H1 (cell line): ENCODE measurements at regions not wholly inside any gene's neighbourhood (a gene's known extent, or its start where the extent isn't known, plus 50 kb on each side); places are given as distances from the start of the nearest gene placed in this dataset.
A peak's percentile ranks its signal among the peaks of the same experiment; 100 is the strongest.

Source experiments
- CTCF ChIA-PET: fragments of 300-600 bp; sonication (Branson Sonifier 250); formaldehyde crosslinking; loops from one replicate; lab custom pipeline; 2021; ENCODE audit not compliant: partially characterized antibody; lab: Charles Lee
- POLR2A ChIA-PET: fragments of 300-600 bp; sonication (Branson Sonifier 250); formaldehyde crosslinking; loops from one replicate; lab custom pipeline; 2021; ENCODE audit warnings: inconsistent platforms; ENCODE audit not compliant: partially characterized antibody; lab: Charles Lee
- DNase-seq, 2 experiments: peaks; one replicate each; pipeline versions ENCODE4 v3.0.0 to v3.0.0-alpha.2; 2010 to 2022; ENCODE audit warnings: low spot score in 2 of 2, low read depth in 1 of 2, mixed read lengths in 1 of 2
- FAIRE-seq: peaks from 2 replicates; lab custom pipeline; 2011; peaks lifted over from hg19 to GRCh38; lab: Jason Lieb, UNC
- H2AFZ ChIP-seq: 2 replicates; pipeline ENCODE4 v1.8.1; 2012; ENCODE audit warnings: low read length, inconsistent platforms
- H2AK5ac ChIP-seq: 2 replicates; pipeline ENCODE4 v1.6.1; 2013; ENCODE audit warnings: low read depth, low read length
- H2BK120ac ChIP-seq: replicated peaks from 2 replicates; pipeline ENCODE3; 2013; ENCODE audit warnings: low read depth, low read length, inconsistent platforms
- H2BK12ac ChIP-seq: 2 replicates; pipeline ENCODE4 v1.6.1; 2013; ENCODE audit warnings: low read depth, low read length
- H2BK15ac ChIP-seq: 2 replicates; pipeline ENCODE4 v1.6.1; 2013; ENCODE audit warnings: low read length
- H2BK20ac ChIP-seq: 2 replicates; pipeline ENCODE4 v1.6.1; 2013; ENCODE audit warnings: low read length
- H2BK5ac ChIP-seq: 2 replicates; pipeline ENCODE4 v1.6.1; 2013; ENCODE audit warnings: low read depth, low read length
- H3K14ac ChIP-seq: 2 replicates; pipeline ENCODE4 v1.6.1; 2013; ENCODE audit warnings: inconsistent platforms; ENCODE audit not compliant: insufficient read length
- H3K18ac ChIP-seq: 2 replicates; pipeline ENCODE4 v1.6.1; 2013; ENCODE audit warnings: low read length; ENCODE audit errors: extremely low read depth
- H3K23ac ChIP-seq: 2 replicates; pipeline ENCODE4 v1.6.1; 2013; ENCODE audit warnings: inconsistent platforms; ENCODE audit not compliant: insufficient read length
- H3K23me2 ChIP-seq: 2 replicates; pipeline ENCODE4 v1.6.1; 2013; ENCODE audit warnings: low read depth, low read length
- H3K27ac ChIP-seq: 2 replicates; pipeline ENCODE4 v1.6.1; 2011; ENCODE audit warnings: low read depth, low read length, inconsistent platforms
- H3K27me3 ChIP-seq, 4 experiments: replicated peaks in 1 of 4; 1 replicate in 1 of 4; 2 replicates in 3 of 4; pipeline versions ENCODE4 v1.6.1 to v1.8.1; 2011 to 2013; ENCODE audit warnings: low read length in 3 of 4, mild to moderate bottlenecking in 3 of 4, inconsistent platforms in 2 of 4, mixed read lengths in 2 of 4, moderate library complexity in 1 of 4; ENCODE audit not compliant: control insufficient read depth in 3 of 4, insufficient read depth in 3 of 4; ENCODE audit errors: extremely low read depth in 1 of 4
- H3K36me3 ChIP-seq, 4 experiments: 2 replicates each; pipeline versions ENCODE4 v1.6.1 to v1.8.1; 2011 to 2013; ENCODE audit warnings: mild to moderate bottlenecking in 4 of 4, low read length in 3 of 4, moderate library complexity in 2 of 4, control low read depth in 1 of 4, inconsistent platforms in 1 of 4; ENCODE audit not compliant: insufficient read depth in 4 of 4, control insufficient read depth in 2 of 4
- H3K4ac ChIP-seq: replicated peaks from 2 replicates; pipeline ENCODE3; 2013; ENCODE audit warnings: low read length, low read depth, mixed read lengths, inconsistent platforms; ENCODE audit not compliant: insufficient read length
- H3K4me1 ChIP-seq, 4 experiments: replicated peaks in 1 of 4; 1 replicate in 1 of 4; 2 replicates in 3 of 4; pipeline versions ENCODE4 v1.6.1 to v1.8.1; 2011 to 2013; ENCODE audit warnings: low read length in 3 of 4, inconsistent platforms in 2 of 4, mixed read lengths in 1 of 4; ENCODE audit not compliant: insufficient read depth in 4 of 4, control insufficient read depth in 3 of 4
- H3K4me2 ChIP-seq, 2 experiments: 2 replicates each; pipeline versions ENCODE4 v1.6.1 to v1.8.1; 2011 to 2013; ENCODE audit warnings: low read depth in 2 of 2, low read length in 2 of 2, control low read depth in 1 of 2, inconsistent platforms in 1 of 2, mild to moderate bottlenecking in 1 of 2; ENCODE audit not compliant: insufficient read depth in 1 of 2
- H3K4me3 ChIP-seq, 4 experiments: fragments of 200-600, 300-600 bp in 1 of 4; sonication (generic), shearing (Covaris generic), sonication (Bioruptor Twin) in 1 of 4; 2 replicates each; pipeline versions ENCODE4 v1.5.1 to v1.8.1; 2011 to 2016; ENCODE audit warnings: low read length in 4 of 4, low read depth in 3 of 4, control low read depth in 2 of 4, inconsistent platforms in 2 of 4, mild to moderate bottlenecking in 2 of 4, mixed read lengths in 1 of 4, moderate library complexity in 1 of 4; ENCODE audit not compliant: insufficient read depth in 2 of 4; ENCODE audit errors: extremely low read depth in 1 of 4
- H3K56ac ChIP-seq: replicated peaks from 2 replicates; pipeline ENCODE3; 2013; ENCODE audit warnings: low read depth, mild to moderate bottlenecking, mixed read lengths, low read length, inconsistent platforms; ENCODE audit not compliant: insufficient read length
- H3K79me1 ChIP-seq: 2 replicates; pipeline ENCODE4 v1.6.1; 2013; ENCODE audit warnings: low read depth, low read length, control low read depth
- H3K79me2 ChIP-seq, 2 experiments: 2 replicates each; pipeline versions ENCODE4 v1.6.1 to v1.8.1; 2012 to 2013; ENCODE audit warnings: low read length in 2 of 2, mild to moderate bottlenecking in 2 of 2, inconsistent platforms in 1 of 2; ENCODE audit not compliant: insufficient read depth in 2 of 2, control insufficient read depth in 1 of 2
- H3K9ac ChIP-seq, 4 experiments: replicated peaks in 1 of 4; 1 replicate in 1 of 4; 2 replicates in 3 of 4; pipeline versions ENCODE4 v1.6.1 to v1.8.1; 2011 to 2013; ENCODE audit warnings: low read depth in 3 of 4, low read length in 3 of 4, control low read depth in 2 of 4, mild to moderate bottlenecking in 2 of 4, moderate library complexity in 2 of 4, inconsistent platforms in 1 of 4; ENCODE audit errors: extremely low read depth in 1 of 4
- H3K9me3 ChIP-seq, 2 experiments: 2 replicates each; pipeline versions ENCODE4 v1.6.1 to v1.8.1; 2012 to 2013; ENCODE audit warnings: mild to moderate bottlenecking in 2 of 2, moderate library complexity in 2 of 2, control low read depth in 1 of 2, inconsistent platforms in 1 of 2, low read depth in 1 of 2, low read length in 1 of 2, mixed read lengths in 1 of 2; ENCODE audit not compliant: insufficient read depth in 2 of 2
- H4K20me1 ChIP-seq, 2 experiments: replicated peaks in 1 of 2; 2 replicates each; pipeline versions ENCODE3 to v1.8.1; 2011 to 2013; ENCODE audit warnings: inconsistent platforms in 2 of 2, low read length in 2 of 2, mild to moderate bottlenecking in 1 of 2; ENCODE audit not compliant: insufficient read depth in 2 of 2, control insufficient read depth in 1 of 2
- H4K5ac ChIP-seq: 2 replicates; pipeline ENCODE4 v1.6.1; 2013; ENCODE audit warnings: low read length, low read depth, mixed read lengths, inconsistent platforms; ENCODE audit not compliant: insufficient read length
- H4K8ac ChIP-seq: 2 replicates; pipeline ENCODE4 v1.8.0; 2013; ENCODE audit warnings: mild to moderate bottlenecking, moderate library complexity, low read length, inconsistent platforms; ENCODE audit not compliant: insufficient read depth; ENCODE audit errors: extremely low read depth
- H4K91ac ChIP-seq: replicated peaks from 2 replicates; pipeline ENCODE3; 2013; ENCODE audit warnings: low read length, mixed read lengths, inconsistent platforms; ENCODE audit not compliant: insufficient read length
- ATF3 ChIP-seq: IDR thresholded peaks from 2 replicates; pipeline ENCODE4 v1.6.1; 2011; ENCODE audit warnings: low read depth, mild to moderate bottlenecking, low read length; ENCODE audit not compliant: insufficient read depth
- CTBP2 ChIP-seq: IDR thresholded peaks from 2 replicates; pipeline ENCODE4 v1.7.0; 2011; ENCODE audit warnings: borderline replicate concordance, mild to moderate bottlenecking, moderate library complexity, mixed read lengths, low read length; ENCODE audit not compliant: insufficient read depth, insufficient read length
- HDAC6 ChIP-seq: IDR thresholded peaks from one replicate; pipeline ENCODE4 v1.7.1; 2012; ENCODE audit warnings: low read depth, mild to moderate bottlenecking, inconsistent platforms, low read length, moderate library complexity
- KDM1A ChIP-seq: fragments of 200-600, 300-600 bp; sonication (generic); IDR thresholded peaks from 2 replicates; pipeline ENCODE4 v1.7.1; 2016; ENCODE audit warnings: mild to moderate bottlenecking, low read length, borderline replicate concordance
- PHF8 ChIP-seq: fragments of 200-600 bp; sonication (generic); conservative IDR thresholded peaks from 2 replicates; pipeline ENCODE4 v1.7.1; 2012; ENCODE audit warnings: low read depth, mild to moderate bottlenecking, inconsistent platforms, low read length, moderate library complexity
- SIN3A ChIP-seq, 2 experiments: IDR thresholded peaks in 1 of 2; conservative IDR thresholded peaks in 1 of 2; 2 replicates each; pipeline ENCODE4 v1.6.1; 2011 to 2012; ENCODE audit warnings: low read length in 2 of 2, improper control_type of control experiment in 1 of 2, low read depth in 1 of 2, mild to moderate bottlenecking in 1 of 2
- SP4 ChIP-seq: IDR thresholded peaks from 2 replicates; pipeline ENCODE4 v1.6.1; 2012; ENCODE audit warnings: low read length, inconsistent platforms
- SRF ChIP-seq: IDR thresholded peaks from 2 replicates; pipeline ENCODE4 v1.6.1; 2011; ENCODE audit warnings: mild to moderate bottlenecking, low read depth, low read length, moderate library complexity
- SUZ12 ChIP-seq: fragments of 200-600 bp; sonication (generic); IDR thresholded peaks from 2 replicates; pipeline ENCODE4 v1.6.1; 2012; ENCODE audit warnings: mild to moderate bottlenecking, inconsistent platforms, low read length, moderate library complexity, mixed read lengths
- TAF1 ChIP-seq: IDR thresholded peaks from 2 replicates; pipeline ENCODE4 v1.6.1; 2011; ENCODE audit warnings: mild to moderate bottlenecking, low read depth, low read length
- TAF7 ChIP-seq: optimal IDR thresholded peaks from 2 replicates; pipeline ENCODE3; 2011; ENCODE audit warnings: low read depth, mild to moderate bottlenecking, inconsistent platforms, low read length, moderate library complexity, borderline replicate concordance
- WGBS, 2 experiments: shearing (Covaris generic) in 1 of 2; methylation state at CpG; one replicate each; pipeline versions ENCODE4 v1.1.6 to v1.1.7; 2013 to 2015; ENCODE audit warnings: low lambda C conversion rate in 2 of 2, mixed read lengths in 2 of 2, inconsistent platforms in 1 of 2, low coverage in 1 of 2, missing lambda C conversion rate in 1 of 2; ENCODE audit not compliant: insufficient replicate concordance in 2 of 2, insufficient coverage in 1 of 2, insufficient read length in 1 of 2; ENCODE audit errors: extremely low coverage in 1 of 2, missing lambda C conversion rate in 1 of 2; 5-methylcytosine and 5-hydroxymethylcytosine counted together

GRCh38 chr18:44579745-44580144 is 100.9 kb upstream of the SETBP1 start:
- H3K4me3 ChIP-seq = no peak overlapping the region
- 90% methylated on average over 7 of the region's 7 CpGs; no CpG with 5 or more reads in 1 of the 2 experiments for WGBS, 2 experiments
- no peak overlapping the region for H4K91ac ChIP-seq
- H4K5ac ChIP-seq = no peak overlapping the region
- H2AFZ ChIP-seq = 0 out of 2 replicates have a peak overlapping the region, but pooled peaks have one; percentile 37
- DNase-seq = no peak
- H3K9ac ChIP-seq = no peak overlapping the region
- H3K36me3 ChIP-seq = no peaks in the 10 kb centered on the region
- no peaks in the 10 kb centered on the region for H4K20me1 ChIP-seq
- no peaks in the 10 kb centered on the region for H3K79me2 ChIP-seq
- no peak overlapping the region for H3K27ac ChIP-seq
- no peaks in the 10 kb centered on the region for H3K9me3 ChIP-seq
- no peak overlapping the region for H3K23ac ChIP-seq
- H2BK120ac ChIP-seq = no peak overlapping the region
- TF ChIP-seq SIN3A (conservative IDR thresholded peaks at IDR 0.05 in 1 of 2, IDR thresholded peaks at IDR 0.05 in 1 of 2; ENCODE audit: low read depth in 1 of 2, low read length in 2 of 2) (no peak), SUZ12 (no peak), TAF7 (no peak), HDAC6 (no peak), KDM1A (no peak), ATF3 (no peak), SRF (no peak), CTBP2 (no peak), PHF8 (no peak), SP4 (no peak), TAF1 (no peak)
- TF ChIP-seq, all 59 proteins: peak for 0
- Histone ChIP-seq H3K56ac (no peak overlapping the region), H2BK12ac (no peak overlapping the region), H3K14ac (no peak overlapping the region), H3K4ac (no peak overlapping the region), H2BK15ac (no peak overlapping the region), H3K23me2 (no peaks in the 10 kb centered on the region), H3K4me2 (no peak overlapping the region), H4K8ac (no peak overlapping the region), H3K79me1 (no peaks in the 10 kb centered on the region), H2AK5ac (no peak overlapping the region), H3K18ac (no peak overlapping the region), H3K4me1 (no peaks in the 10 kb centered on the region), H2BK5ac (no peak overlapping the region), H3K27me3 (no peaks in the 10 kb centered on the region), H2BK20ac (no peak overlapping the region)
- no peak for FAIRE-seq
- ChIA-PET POLR2A (no interaction called here), CTCF (interaction anchor here (0.7 to 3.0 kb wide), 23 partner anchors 9 to 639 kb away, joined by 3 to 24 read pairs (median 4); no protein-coding TSS in a partner anchor)
